KBM-7 (cell line): ENCODE measurements at regions not wholly inside any gene's neighbourhood (a gene's known extent, or its start where the extent isn't known, plus 50 kb on each side); places are given as distances from the start of the nearest gene placed in this dataset.

Experiments used
- DNase-seq: peaks from one replicate; pipeline ENCODE4 v3.0.0-alpha.2; 2015
- in situ Hi-C: fragments of 300-500 bp; cut with MboI; formaldehyde crosslinking; loops from 2 replicates; pipeline ENCODE4 v1.14.3; 2020; ENCODE audit warnings: low sequenced_read_pairs, low pct_unique_long_range_greater_than_20kb, mixed read lengths

DNA sequence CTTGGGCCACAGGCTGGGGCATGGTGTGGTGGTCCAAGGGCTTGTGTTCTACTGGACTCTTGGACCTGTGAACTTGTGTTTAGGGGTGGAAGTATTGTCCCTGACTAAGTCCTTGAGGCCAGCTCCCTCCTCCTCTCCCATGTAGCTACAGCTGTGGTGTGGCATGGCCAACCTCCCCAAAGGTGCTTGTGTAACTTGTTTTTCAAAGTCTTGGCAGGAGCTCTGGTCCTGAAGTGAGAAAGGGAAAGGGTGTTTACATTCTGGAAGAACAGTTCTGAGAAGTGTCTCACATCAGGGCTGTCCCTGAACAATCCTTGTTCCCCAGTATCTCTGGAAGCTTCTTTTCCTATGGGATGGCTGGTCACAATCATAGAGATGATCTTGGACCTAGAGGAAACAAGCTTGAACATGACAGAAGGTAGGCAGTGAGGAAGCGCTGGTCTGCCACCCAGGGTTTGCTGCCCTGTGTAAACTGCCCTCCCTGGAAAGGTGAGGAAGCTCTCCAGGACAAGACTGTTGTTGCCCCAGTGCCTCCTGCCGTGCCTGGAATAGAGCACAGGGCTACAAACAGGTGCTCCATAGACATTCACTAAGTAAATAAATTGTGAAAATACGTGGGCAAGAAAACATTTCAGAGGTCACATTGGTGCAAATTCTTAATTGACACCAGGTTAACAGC is 64.6 kb upstream of the KLF9 start:
- DNase-seq: no peak
- in situ Hi-C loops: no loop called here

- no peak for DNase-seq
Observed at GRCh38 chr9:70477907-70478480, 63.5 kb upstream of the KLF9 start.

GRCh38 chr9:70477146-70477745 is 62.8 kb upstream of the KLF9 start:
- no peak for DNase-seq
- in situ Hi-C loops: no loop called here

More at GRCh38 chr9:70477907-70478480, 63.5 kb upstream of the KLF9 start:
- in situ Hi-C loops: no loop called here

DNA sequence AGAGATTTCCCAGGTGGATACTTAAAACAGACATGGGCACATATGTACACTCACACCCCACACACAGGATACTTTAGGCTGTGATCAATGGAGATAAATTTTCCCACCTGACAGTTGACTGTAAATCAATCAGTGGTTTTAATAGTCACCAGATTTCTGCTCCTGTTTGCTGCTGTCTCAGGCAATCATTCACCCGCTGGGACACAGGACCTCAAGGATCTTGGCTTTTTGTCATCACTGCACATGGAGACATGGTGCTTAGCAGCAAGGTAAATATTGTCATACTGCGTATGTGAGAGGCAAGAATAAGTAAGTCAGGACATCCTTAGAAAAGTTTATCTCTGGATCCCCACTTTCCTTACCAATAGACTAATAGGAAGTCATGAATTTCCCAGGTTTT is 60.8 kb upstream of the KLF9 start:
- DNase-seq: no peak
- in situ Hi-C loops: no loop called here

DNA sequence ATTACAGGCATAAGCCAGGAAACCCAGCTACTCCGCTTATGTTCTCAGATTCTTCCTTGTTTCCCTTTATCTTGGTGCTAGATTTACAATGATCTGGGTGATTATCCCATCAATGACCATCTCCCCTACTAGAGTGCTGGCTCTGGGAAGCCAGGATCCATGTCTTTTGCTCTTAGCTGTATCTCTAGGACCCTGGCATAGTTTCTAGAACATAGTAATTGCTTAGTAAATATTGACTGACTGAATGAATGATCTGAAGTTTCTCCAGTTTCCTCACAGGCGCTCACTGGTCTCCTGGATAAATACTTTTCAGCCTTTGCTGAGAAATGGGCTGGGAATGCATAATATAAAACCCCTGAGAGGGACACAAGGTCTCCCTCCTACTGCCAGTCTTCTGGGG is 60.0 kb upstream of the KLF9 start:
- in situ Hi-C loops: no loop called here
- DNase-seq: no peak

DNA sequence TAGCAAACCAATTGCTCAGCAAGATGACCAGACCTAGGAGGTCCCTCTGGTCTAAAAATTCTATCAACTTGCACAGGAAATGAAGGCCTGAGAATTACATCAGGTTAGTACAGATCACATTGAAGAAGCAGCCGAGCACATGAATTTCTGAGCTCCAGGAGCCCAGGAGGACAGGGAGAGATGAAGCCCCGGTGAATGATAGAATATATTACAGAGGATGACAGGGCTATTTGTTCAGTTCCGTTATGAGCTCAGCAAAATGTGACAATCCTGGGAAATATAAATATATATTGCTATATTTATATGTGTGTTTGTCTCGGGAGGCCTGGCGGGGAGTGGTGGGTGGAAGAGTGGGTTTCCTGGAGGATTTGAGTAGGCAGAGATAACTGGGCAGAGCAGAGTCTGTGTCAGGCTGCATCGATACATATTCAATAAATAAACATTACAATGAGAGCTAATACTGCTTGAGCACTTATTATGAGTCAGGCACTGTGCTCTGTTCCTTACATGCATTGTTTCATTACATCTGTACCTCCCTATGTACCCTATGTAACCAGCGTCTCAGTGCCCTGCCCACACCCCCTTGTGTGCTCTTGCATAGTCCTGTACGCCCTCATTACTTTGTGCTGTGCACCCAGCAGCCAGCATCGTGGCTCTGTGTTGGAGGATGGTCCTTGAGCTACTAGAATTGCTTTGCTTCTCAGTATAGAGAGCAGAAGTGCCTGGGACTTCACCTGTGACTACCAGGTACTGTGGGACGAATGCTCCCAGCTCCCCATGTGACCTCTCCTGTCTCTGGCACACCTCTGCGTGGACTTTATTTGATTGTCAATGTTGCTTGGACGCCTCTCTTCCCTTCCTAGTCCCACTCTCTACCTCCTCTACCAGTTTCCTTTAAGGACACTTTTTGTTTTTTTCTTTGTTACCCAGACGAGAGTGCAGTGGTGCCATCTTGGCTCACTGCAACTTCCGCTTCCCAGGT is 58.1 kb upstream of the KLF9 start:
- no peak for DNase-seq
- in situ Hi-C loops: no loop called here

DNA sequence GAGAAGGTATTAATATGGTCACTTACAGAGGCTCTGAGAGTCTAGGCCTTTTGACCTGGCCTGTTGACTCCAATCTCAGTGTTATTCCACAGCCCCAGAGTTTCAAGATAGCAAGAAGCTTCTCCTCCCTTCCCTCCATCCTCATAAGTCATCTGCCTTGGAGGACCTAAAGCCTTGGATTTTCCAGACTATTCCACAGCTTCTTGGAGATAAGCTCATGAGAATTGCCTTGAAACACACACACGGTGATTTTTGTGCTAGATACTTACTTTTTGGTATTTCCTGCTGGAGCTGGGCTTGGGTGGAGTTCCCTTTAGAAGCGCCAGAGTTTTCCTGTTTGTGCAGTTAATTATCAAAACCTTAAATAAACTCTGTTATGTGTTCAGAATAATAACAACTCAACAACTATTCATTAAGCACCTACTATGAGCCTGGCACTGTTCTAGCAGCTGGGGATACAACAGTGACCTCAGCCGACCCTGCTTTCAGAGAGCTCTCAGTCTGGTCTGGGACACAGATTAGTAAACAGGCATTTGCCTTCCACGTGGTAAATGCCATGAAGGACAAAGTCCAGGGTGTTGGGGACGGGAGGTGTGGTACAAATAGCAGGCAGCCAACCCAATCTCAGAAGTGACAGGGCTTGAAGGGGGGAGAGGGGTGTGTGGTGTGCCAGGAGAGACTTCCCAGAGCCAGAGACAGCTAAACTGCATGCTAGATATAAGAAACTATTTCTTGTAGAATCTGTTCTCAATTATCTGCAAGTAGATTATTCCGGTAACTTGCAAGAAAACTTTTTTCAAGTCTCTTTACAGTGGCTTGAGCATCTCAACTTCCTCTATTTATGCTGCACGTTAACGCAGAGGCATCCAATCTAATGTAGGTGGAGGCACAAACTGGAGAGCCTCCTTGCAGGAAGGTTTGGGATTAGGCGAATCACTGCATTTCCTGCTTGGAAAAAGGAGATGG is 55.9 kb upstream of the KLF9 start:
- peak; percentile 27 for DNase-seq
- in situ Hi-C loops: no loop called here

DNA sequence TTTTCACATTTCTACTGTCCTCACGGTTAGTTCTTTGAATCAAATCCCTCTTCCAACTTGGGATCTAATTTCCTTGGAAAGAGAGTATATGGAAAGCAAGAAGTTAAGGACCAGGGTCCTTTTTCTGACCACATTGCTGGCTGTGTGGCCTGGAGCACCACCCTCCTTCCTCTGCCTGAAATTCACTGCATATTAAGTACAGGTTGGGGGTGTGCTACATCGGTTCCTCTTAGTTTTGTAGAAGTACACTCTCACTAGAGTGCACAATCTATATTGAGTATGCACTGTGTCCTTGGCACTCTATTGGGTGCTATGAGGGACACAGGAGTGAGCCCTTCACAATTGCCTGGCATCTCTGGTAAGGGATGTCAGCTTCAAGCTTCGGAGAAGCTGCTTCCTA is 53.8 kb upstream of the KLF9 start:
- in situ Hi-C loops: no loop called here

GRCh38 chr9:70466976-70467561 is 52.6 kb upstream of the KLF9 start:
- no peak for DNase-seq
- in situ Hi-C loops: no loop called here

More for the DNA sequence above, 53.8 kb upstream of the KLF9 start:
- DNase-seq: no peak

- in situ Hi-C loops: no loop called here
- no peak for DNase-seq
Observed at GRCh38 chr9:70465904-70466303, 51.4 kb upstream of the KLF9 start.

GRCh38 chr9:70465398-70465797 is 50.9 kb upstream of the KLF9 start:
- in situ Hi-C loops: no loop called here
- no peak for DNase-seq
